ENCODE measurements at regions not wholly inside any gene's neighbourhood (a gene's known extent, or its start where the extent isn't known, plus 50 kb on each side); places are given as distances from the start of the nearest gene placed in this dataset.

- TF ChIP-seq CEBPB (IDR thresholded peaks at IDR 0.05; ENCODE audit: low read depth, low read length) (no peak), CTCF (IDR thresholded peaks at IDR 0.05; ENCODE audit: control extremely low read depth in 1 of 3, insufficient read depth in 1 of 3, low read depth in 1 of 3, low read length in 3 of 3) (no peak), PHF8 (conservative IDR thresholded peaks at IDR 0.05; ENCODE audit: low read depth, low read length) (no peak), RAD21 (IDR thresholded peaks at IDR 0.05 in 1 of 2, conservative IDR thresholded peaks at IDR 0.05 in 1 of 2; ENCODE audit: low read depth in 2 of 2, low read length in 2 of 2) (no peak), BRCA1 (IDR thresholded peaks at IDR 0.05; ENCODE audit: low read depth, low read length) (no peak), POLR2AphosphoS5 (IDR thresholded peaks at IDR 0.05; ENCODE audit: low read depth, low read length) (no peak), YY1 (IDR thresholded peaks at IDR 0.05; ENCODE audit: low read depth, low read length) (no peak)
Measured at GRCh38 chr2:58886009-58886408, 644.9 kb upstream of the FANCL start.
